ENCODE measurements at regions not wholly inside any gene's neighbourhood (a gene's known extent, or its start where the extent isn't known, plus 50 kb on each side); places are given as distances from the start of the nearest gene placed in this dataset.

GRCh38 chr15:97182581-97182980, 777.9 kb upstream of the ARRDC4 start:
- 89 to 94% methylated on average over 7 of the region's 7 CpGs for WGBS, 2 donors

GRCh38 chr15:97189162-97189780, 771.2 kb upstream of the ARRDC4 start:
- DNase-seq (peak in 2 of 3 donors; percentile 89 to 92), ATAC-seq (ENCODE audit: insufficient read depth, low FRiP score) (no peak)
- Histone ChIP-seq H3K36me3 (ENCODE audit: control insufficient read depth in 4 of 4, insufficient read depth in 4 of 4, low read length in 4 of 4) (no peaks in the 10 kb centered on the region), H3K27ac (ENCODE audit: low read depth in 1 of 2, low read length in 1 of 2) (no peak overlapping the region), H3K27me3 (ENCODE audit: control insufficient read depth in 3 of 3, insufficient read depth in 3 of 3, low read length in 2 of 3) (no peaks in the 10 kb centered on the region), H3K4me3 (no peak overlapping the region), H3K4me1 (ENCODE audit: control insufficient read depth in 5 of 5, insufficient read depth in 5 of 5, low read length in 5 of 5) (peaks cover 0 to 11% (median 0%) of the 10 kb centered on the region in 5 donors), H3K9me3 (ENCODE audit: control insufficient read depth in 4 of 4, insufficient read depth in 3 of 4, low read length in 3 of 4) (peaks cover 0 to 2% (median 0%) of the 10 kb centered on the region in 4 donors), H3K9ac (ENCODE audit: insufficient read depth in 1 of 2, low read length in 2 of 2) (no peak overlapping the region)
- TF ChIP-seq, protein P1, sequence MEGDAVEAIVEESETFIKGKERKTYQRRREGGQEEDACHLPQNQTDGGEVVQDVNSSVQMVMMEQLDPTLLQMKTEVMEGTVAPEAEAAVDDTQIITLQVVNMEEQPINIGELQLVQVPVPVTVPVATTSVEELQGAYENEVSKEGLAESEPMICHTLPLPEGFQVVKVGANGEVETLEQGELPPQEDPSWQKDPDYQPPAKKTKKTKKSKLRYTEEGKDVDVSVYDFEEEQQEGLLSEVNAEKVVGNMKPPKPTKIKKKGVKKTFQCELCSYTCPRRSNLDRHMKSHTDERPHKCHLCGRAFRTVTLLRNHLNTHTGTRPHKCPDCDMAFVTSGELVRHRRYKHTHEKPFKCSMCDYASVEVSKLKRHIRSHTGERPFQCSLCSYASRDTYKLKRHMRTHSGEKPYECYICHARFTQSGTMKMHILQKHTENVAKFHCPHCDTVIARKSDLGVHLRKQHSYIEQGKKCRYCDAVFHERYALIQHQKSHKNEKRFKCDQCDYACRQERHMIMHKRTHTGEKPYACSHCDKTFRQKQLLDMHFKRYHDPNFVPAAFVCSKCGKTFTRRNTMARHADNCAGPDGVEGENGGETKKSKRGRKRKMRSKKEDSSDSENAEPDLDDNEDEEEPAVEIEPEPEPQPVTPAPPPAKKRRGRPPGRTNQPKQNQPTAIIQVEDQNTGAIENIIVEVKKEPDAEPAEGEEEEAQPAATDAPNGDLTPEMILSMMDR (IDR thresholded peaks at IDR 0.05; ENCODE audit: control extremely low read depth, extremely low read depth): no peak
- 76 to 88% methylated on average over 3 of the region's 3 CpGs for WGBS, 2 donors

More at GRCh38 chr15:97182581-97182980, 777.9 kb upstream of the ARRDC4 start:
- Histone ChIP-seq H3K36me3 (ENCODE audit: control insufficient read depth in 4 of 4, insufficient read depth in 4 of 4, low read length in 4 of 4) (no peaks in the 10 kb centered on the region), H3K9me3 (ENCODE audit: control insufficient read depth in 4 of 4, insufficient read depth in 3 of 4, low read length in 3 of 4) (peaks cover 0 to 3% (median 0%) of the 10 kb centered on the region in 4 donors), H3K4me3 (no peak overlapping the region), H3K27ac (ENCODE audit: low read depth in 1 of 2, low read length in 1 of 2) (no peak overlapping the region), H3K4me1 (ENCODE audit: control insufficient read depth in 5 of 5, insufficient read depth in 5 of 5, low read length in 5 of 5) (peaks cover 0 to 3% (median 0%) of the 10 kb centered on the region in 5 donors), H3K27me3 (ENCODE audit: control insufficient read depth in 3 of 3, insufficient read depth in 3 of 3, low read length in 2 of 3) (no peaks in the 10 kb centered on the region), H3K9ac (ENCODE audit: insufficient read depth in 1 of 2, low read length in 2 of 2) (no peak overlapping the region)
- DNase-seq: no peak
- TF ChIP-seq, protein P1 (IDR thresholded peaks at IDR 0.05; ENCODE audit: control extremely low read depth, extremely low read depth): no peak
- no peak for ATAC-seq (ENCODE audit: insufficient read depth, low FRiP score)

DNA sequence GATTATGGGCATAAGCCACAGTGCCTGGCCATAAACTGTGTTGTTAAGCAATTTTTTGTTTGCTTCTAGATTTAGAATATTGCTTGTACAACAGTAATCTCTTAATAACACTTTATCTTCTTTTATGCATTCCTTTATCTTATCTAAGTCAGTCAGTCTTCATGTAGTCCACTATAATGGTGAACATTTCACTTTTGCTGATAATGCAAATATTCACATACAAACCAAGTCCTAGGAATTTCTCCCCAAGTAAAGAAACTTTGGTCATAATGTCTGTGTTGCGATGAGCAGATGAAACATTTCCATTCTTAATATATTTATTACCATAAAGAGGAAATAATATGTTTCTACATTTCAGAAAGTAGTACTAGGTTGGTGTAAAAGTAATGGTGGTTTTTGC, 765.8 kb upstream of the ARRDC4 start:
- TF ChIP-seq, protein P1 (IDR thresholded peaks at IDR 0.05; ENCODE audit: control extremely low read depth, extremely low read depth): no peak
- Histone ChIP-seq H3K9me3 (ENCODE audit: control insufficient read depth in 4 of 4, insufficient read depth in 3 of 4, low read length in 3 of 4) (peaks cover 0 to 2% (median 0%) of the 10 kb centered on the region in 4 donors), H3K36me3 (ENCODE audit: control insufficient read depth in 4 of 4, insufficient read depth in 4 of 4, low read length in 4 of 4) (no peaks in the 10 kb centered on the region), H3K27me3 (ENCODE audit: control insufficient read depth in 3 of 3, insufficient read depth in 3 of 3, low read length in 2 of 3) (no peaks in the 10 kb centered on the region), H3K27ac (ENCODE audit: low read depth in 1 of 2, low read length in 1 of 2) (no peak overlapping the region), H3K4me1 (ENCODE audit: control insufficient read depth in 5 of 5, insufficient read depth in 5 of 5, low read length in 5 of 5) (peaks cover 0 to 28% (median 0%) of the 10 kb centered on the region in 5 donors), H3K9ac (ENCODE audit: insufficient read depth in 1 of 2, low read length in 2 of 2) (no peak overlapping the region), H3K4me3 (no peak overlapping the region)
- no peak for ATAC-seq (ENCODE audit: insufficient read depth, low FRiP score)
- WGBS, 2 donors: 93 to 94% methylated on average over 1 of the region's 1 CpG
- no peak for DNase-seq

All from lung (tissue), 11 donors.